Keratinocyte (primary cell): ENCODE measurements at regions not wholly inside any gene's neighbourhood (a gene's known extent, or its start where the extent isn't known, plus 50 kb on each side); places are given as distances from the start of the nearest gene placed in this dataset.

Experiments
- DNase-seq: peaks from one replicate; pipeline ENCODE4 v3.0.0-alpha.2; 2011; ENCODE audit warnings: low read depth, missing footprints, low spot score
- FAIRE-seq: peaks from 2 replicates; lab custom pipeline; 2011; peaks lifted over from hg19 to GRCh38; lab: Jason Lieb, UNC
- H2AFZ ChIP-seq: 2 replicates; pipeline ENCODE4 v1.6.0; 2012; ENCODE audit warnings: low read length, control low read depth, inconsistent platforms; ENCODE audit not compliant: control insufficient read depth
- H3K27ac ChIP-seq: 2 replicates; pipeline ENCODE4 v1.5.1; 2011; ENCODE audit warnings: low read length; ENCODE audit not compliant: control insufficient read depth, insufficient read depth
- H3K27me3 ChIP-seq: 3 replicates; pipeline ENCODE4 v1.6.0; 2011; ENCODE audit warnings: low read length; ENCODE audit not compliant: control insufficient read depth, insufficient read depth; ENCODE audit errors: extremely low read depth
- H3K36me3 ChIP-seq, 2 experiments: 2 replicates in 1 of 2; 3 replicates in 1 of 2; pipeline ENCODE4 v1.5.1; 2011; ENCODE audit warnings: low read length in 2 of 2, mild to moderate bottlenecking in 1 of 2; ENCODE audit not compliant: control insufficient read depth in 2 of 2, insufficient read depth in 2 of 2; ENCODE audit errors: extremely low read depth in 1 of 2
- H3K4me1 ChIP-seq: 3 replicates; pipeline ENCODE4 v1.5.1; 2011; ENCODE audit warnings: low read length; ENCODE audit not compliant: control insufficient read depth, insufficient read depth; ENCODE audit errors: extremely low read depth
- H3K4me2 ChIP-seq: 3 replicates; pipeline ENCODE4 v1.6.0; 2011; ENCODE audit warnings: low read depth, low read length; ENCODE audit not compliant: control insufficient read depth, insufficient read depth; ENCODE audit errors: extremely low read depth
- H3K4me3 ChIP-seq, 3 experiments: fragments of 200-600 bp in 1 of 3; sonication (generic) in 1 of 3; 2 replicates in 2 of 3; 3 replicates in 1 of 3; pipeline ENCODE4 v1.5.1; 2011 to 2016; ENCODE audit warnings: low read length in 3 of 3, mild to moderate bottlenecking in 3 of 3, control low read depth in 2 of 3, inconsistent platforms in 1 of 3, low read depth in 1 of 3, mixed read lengths in 1 of 3, mixed run types in 1 of 3, moderate library complexity in 1 of 3; ENCODE audit not compliant: control insufficient read depth in 2 of 3, insufficient read depth in 2 of 3; ENCODE audit errors: extremely low read depth in 1 of 3
- H3K79me2 ChIP-seq: 2 replicates; pipeline ENCODE4 v1.6.0; 2012; ENCODE audit warnings: low read length; ENCODE audit not compliant: control insufficient read depth, insufficient read depth
- H3K9ac ChIP-seq: 3 replicates; pipeline ENCODE4 v1.6.0; 2011; ENCODE audit warnings: low read length; ENCODE audit not compliant: control insufficient read depth, insufficient read depth; ENCODE audit errors: extremely low read depth
- H3K9me1 ChIP-seq: 3 replicates; pipeline ENCODE4 v1.6.0; 2011; ENCODE audit warnings: low read length; ENCODE audit not compliant: control insufficient read depth, insufficient read depth; ENCODE audit errors: extremely low read depth
- H3K9me3 ChIP-seq: 2 replicates; pipeline ENCODE4 v1.5.1; 2012; ENCODE audit warnings: low read depth, low read length; ENCODE audit not compliant: control insufficient read depth
- H4K20me1 ChIP-seq: 3 replicates; pipeline ENCODE4 v1.6.0; 2011; ENCODE audit warnings: low read length; ENCODE audit not compliant: control insufficient read depth, insufficient read depth; ENCODE audit errors: extremely low read depth
- CTCF ChIP-seq, 3 experiments: IDR thresholded peaks in 1 of 3; conservative IDR thresholded peaks in 1 of 3; optimal IDR thresholded peaks in 1 of 3; 2 replicates in 2 of 3; 3 replicates in 1 of 3; pipeline versions ENCODE3 to v1.5.1; 2011; ENCODE audit warnings: low read length in 3 of 3, mild to moderate bottlenecking in 3 of 3, moderate library complexity in 2 of 3, control low read depth in 1 of 3, inconsistent platforms in 1 of 3; ENCODE audit not compliant: insufficient read depth in 2 of 3; ENCODE audit errors: extremely low read depth in 1 of 3
- EZH2 ChIP-seq: IDR thresholded peaks from one replicate; pipeline ENCODE4 v1.6.1; 2012; ENCODE audit warnings: inconsistent platforms, mild to moderate bottlenecking, low read length, moderate library complexity
- dilution Hi-C: fragments of 300-500 bp; cut with MboI; formaldehyde crosslinking; loops from one replicate; pipeline ENCODE4 v1.7.0; 2020; ENCODE audit warnings: low sequenced_read_pairs; ENCODE audit not compliant: extremely low pct_ligation_motif_present

GRCh38 chr17:77593081-77593480 lies 365.4 kb upstream of the TNRC6C start:
- Histone ChIP-seq H4K20me1 (no peaks in the 10 kb centered on the region), H3K9ac (no peak overlapping the region), H3K4me2 (no peak overlapping the region), H2AFZ (no peak overlapping the region), H3K4me3 (no peak overlapping the region), H3K36me3 (no peaks in the 10 kb centered on the region), H3K9me3 (no peaks in the 10 kb centered on the region), H3K9me1 (no peaks in the 10 kb centered on the region), H3K27me3 (peaks cover 25% of the 10 kb centered on the region), H3K79me2 (no peaks in the 10 kb centered on the region), H3K4me1 (peaks cover 4% of the 10 kb centered on the region), H3K27ac (no peak overlapping the region)
- DNase-seq, result no peak
- dilution Hi-C loops, result no loop called here
- no peak for TF ChIP-seq EZH2
- no peak for TF ChIP-seq CTCF (optimal IDR thresholded peaks at IDR 0.05 in 1 of 3, IDR thresholded peaks at IDR 0.05 in 1 of 3, conservative IDR thresholded peaks at IDR 0.05 in 1 of 3; ENCODE audit: extremely low read depth in 1 of 3, insufficient read depth in 2 of 3, low read length in 3 of 3)
- FAIRE-seq, result no peak

DNA sequence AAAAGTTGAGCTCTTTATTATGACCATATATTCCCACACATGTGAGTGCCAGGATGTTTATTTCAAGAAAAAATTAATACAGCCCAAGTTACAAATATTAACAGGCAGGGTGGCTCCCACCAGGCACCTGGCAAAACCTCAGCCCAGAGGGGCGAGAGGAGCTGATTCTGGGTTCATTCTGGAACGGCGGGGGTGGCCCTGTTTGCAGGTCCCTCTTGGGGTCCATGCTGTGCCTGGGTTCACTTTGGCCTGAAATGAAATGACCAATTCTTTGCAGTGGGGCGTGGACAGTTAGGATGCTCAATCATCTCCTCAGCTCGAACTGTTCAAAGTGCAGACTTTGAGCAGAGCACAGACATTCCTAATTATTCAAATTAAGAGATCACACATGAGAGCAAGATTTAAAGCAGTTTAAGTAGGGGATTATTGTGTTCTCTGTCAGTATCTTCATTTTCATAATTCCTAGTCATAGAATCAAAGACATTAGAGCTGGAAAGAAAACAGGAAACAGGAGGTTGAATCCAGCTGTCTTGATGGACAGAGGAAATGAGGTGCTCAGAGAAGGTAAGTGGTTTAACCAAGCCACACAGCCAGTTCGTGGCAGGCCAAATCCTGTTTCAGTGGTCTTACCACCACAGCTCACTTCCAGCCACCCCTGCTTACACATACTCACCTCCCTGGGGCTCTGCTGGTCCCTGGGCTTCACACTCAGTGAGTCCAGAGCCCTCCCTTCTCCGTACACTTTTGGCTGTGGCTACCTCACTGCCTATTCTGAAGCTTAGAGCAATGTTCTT lies 363.9 kb upstream of the TNRC6C start:
- Histone ChIP-seq H3K27ac (no peak overlapping the region), H4K20me1 (no peaks in the 10 kb centered on the region), H3K9ac (no peak overlapping the region), H3K4me3 (no peak overlapping the region), H3K79me2 (no peaks in the 10 kb centered on the region), H3K4me2 (no peak overlapping the region), H3K27me3 (peaks cover 28% of the 10 kb centered on the region), H2AFZ (no peak overlapping the region), H3K4me1 (peaks cover 4% of the 10 kb centered on the region), H3K9me1 (no peaks in the 10 kb centered on the region), H3K9me3 (no peaks in the 10 kb centered on the region), H3K36me3 (no peaks in the 10 kb centered on the region)
- no peak for FAIRE-seq
- no peak for DNase-seq
- TF ChIP-seq EZH2 (no peak), CTCF (optimal IDR thresholded peaks at IDR 0.05 in 1 of 3, IDR thresholded peaks at IDR 0.05 in 1 of 3, conservative IDR thresholded peaks at IDR 0.05 in 1 of 3; ENCODE audit: extremely low read depth in 1 of 3, insufficient read depth in 2 of 3, low read length in 3 of 3) (no peak)
- dilution Hi-C loops, result no loop called here
